NOMO-1 treated with DMSO at 0.1 percent for 48 hours (cell line): ENCODE measurements at regions not wholly inside any gene's neighbourhood (a gene's known extent, or its start where the extent isn't known, plus 50 kb on each side); places are given as distances from the start of the nearest gene placed in this dataset.

Experiments
- DNase-seq: peaks from one replicate; lab custom pipeline; 2025; ENCODE audit not compliant: unreplicated experiment; lab: John Stamatoyannopoulos, UW

- no peak for DNase-seq
These were observed 417.0 kb upstream of the TPM1 start for GRCh38 chr15:62625429-62626033.

- no peak for DNase-seq
These were observed 415.6 kb upstream of the TPM1 start for GRCh38 chr15:62626903-62627302.

- no peak for DNase-seq
These were observed 411.3 kb upstream of the TPM1 start for GRCh38 chr15:62631076-62631724.

- no peak for DNase-seq
These were observed 405.5 kb upstream of the TPM1 start for GRCh38 chr15:62636823-62637573.

- no peak for DNase-seq
These were observed 405.0 kb upstream of the TPM1 start for GRCh38 chr15:62637574-62637897.

- no peak for DNase-seq
These were observed 404.5 kb upstream of the TPM1 start for GRCh38 chr15:62637950-62638619.

- no peak for DNase-seq
These were observed 403.1 kb upstream of the TPM1 start for GRCh38 chr15:62639432-62639831.

- no peak for DNase-seq
These were observed 402.5 kb upstream of the TPM1 start for GRCh38 chr15:62639906-62640605.

- no peak for DNase-seq
These were observed 400.7 kb upstream of the TPM1 start for GRCh38 chr15:62641825-62642224.

- DNase-seq, result no peak
These were observed 399.0 kb upstream of the TPM1 start for GRCh38 chr15:62643572-62643971.

- DNase-seq, result no peak
These were observed 398.2 kb upstream of the TPM1 start for GRCh38 chr15:62644216-62644888.

GRCh38 chr15:62644889-62645742 lies 397.4 kb upstream of the TPM1 start:
- no peak for DNase-seq

- DNase-seq, result peak; percentile 8
These were observed 395.2 kb upstream of the TPM1 start for GRCh38 chr15:62647202-62647842.

- DNase-seq, result no peak
These were observed 394.6 kb upstream of the TPM1 start for GRCh38 chr15:62647843-62648505.

GRCh38 chr15:62648954-62649353 lies 393.6 kb upstream of the TPM1 start:
- no peak for DNase-seq

GRCh38 chr15:62649793-62650420 lies 392.6 kb upstream of the TPM1 start:
- DNase-seq, result no peak

GRCh38 chr15:62653122-62653521 lies 389.4 kb upstream of the TPM1 start:
- peak; percentile 73 for DNase-seq

GRCh38 chr15:62656071-62656470 lies 386.5 kb upstream of the TPM1 start:
- no peak for DNase-seq
